CD4-positive, CD25-positive, alpha-beta regulatory T cell (primary cell): ENCODE measurements at regions not wholly inside any gene's neighbourhood (a gene's known extent, or its start where the extent isn't known, plus 50 kb on each side); places are given as distances from the start of the nearest gene placed in this dataset.
A peak's percentile ranks its signal among the peaks of the same experiment; 100 is the strongest.

Experiments used
- ATAC-seq, 2 donors: fragments of 150-1000 bp; cut with Tn5 transposase; one replicate each; pipeline ENCODE4 v1.10.0; 2021; ENCODE audit warnings: low read depth in 2 of 2, moderate number of reproducible peaks in 2 of 2, moderate library complexity in 1 of 2
- DNase-seq, 3 donors: peaks; one replicate each; pipeline versions ENCODE4 v3.0.0 to v3.0.0-alpha.2; 2012 to 2022; ENCODE audit warnings: mixed read lengths in 1 of 3
- H3K27ac ChIP-seq: one replicate; pipeline ENCODE4 v1.7.0; 2013; ENCODE audit warnings: mild to moderate bottlenecking, low read length; ENCODE audit not compliant: insufficient read depth, poor library complexity, severe bottlenecking
- H3K27me3 ChIP-seq: one replicate; pipeline ENCODE4 v1.7.0; 2013; ENCODE audit warnings: low read length; ENCODE audit not compliant: control insufficient read depth, insufficient read depth
- H3K36me3 ChIP-seq: one replicate; pipeline ENCODE4 v1.7.0; 2013; ENCODE audit warnings: mild to moderate bottlenecking, low read length, moderate library complexity; ENCODE audit not compliant: control insufficient read depth, insufficient read depth
- H3K4me1 ChIP-seq: 2 replicates; pipeline ENCODE4 v1.7.0; 2013; ENCODE audit warnings: mild to moderate bottlenecking, low read length; ENCODE audit not compliant: insufficient read depth, control insufficient read depth, poor library complexity, severe bottlenecking
- H3K4me3 ChIP-seq: one replicate; pipeline ENCODE4 v1.7.0; 2013; ENCODE audit warnings: low read depth, mild to moderate bottlenecking, low read length, moderate library complexity
- H3K9me3 ChIP-seq, 2 experiments: 1 replicate in 1 of 2; 2 replicates in 1 of 2; pipeline ENCODE4 v1.7.0; 2013; ENCODE audit warnings: low read length in 2 of 2, mild to moderate bottlenecking in 1 of 2, moderate library complexity in 1 of 2; ENCODE audit not compliant: control insufficient read depth in 2 of 2
- H3K27ac Mint-ChIP-seq, 3 donors: one replicate each; pipeline ENCODE4 v1.8.0; 2020 to 2022; ENCODE audit warnings: mild to moderate bottlenecking in 3 of 3, mixed read lengths in 3 of 3, moderate library complexity in 2 of 3
- H3K27me3 Mint-ChIP-seq: one replicate; pipeline ENCODE4 v1.8.0; 2022; ENCODE audit warnings: mild to moderate bottlenecking, mixed read lengths
- H3K36me3 Mint-ChIP-seq: one replicate; pipeline ENCODE4 v1.8.0; 2020; ENCODE audit warnings: mixed read lengths
- H3K4me1 Mint-ChIP-seq, 4 donors: one replicate each; pipeline ENCODE4 v1.8.0; 2020 to 2022; ENCODE audit warnings: mixed read lengths in 4 of 4, mild to moderate bottlenecking in 1 of 4
- H3K4me3 Mint-ChIP-seq, 4 donors: one replicate each; pipeline ENCODE4 v1.8.0; 2020 to 2022; ENCODE audit warnings: mild to moderate bottlenecking in 4 of 4, mixed read lengths in 4 of 4, moderate library complexity in 3 of 4
- H3K9me3 Mint-ChIP-seq, 7 donors: one replicate each; pipeline ENCODE4 v1.8.0; 2020 to 2022; ENCODE audit warnings: mixed read lengths in 7 of 7, mild to moderate bottlenecking in 3 of 7, moderate library complexity in 2 of 7

- ATAC-seq (no peak), DNase-seq (no peak)
- Mint-ChIP-seq H3K27me3 (no peaks in the 10 kb centered on the region), H3K4me1 (peaks cover 30 to 66% (median 39%) of the 10 kb centered on the region in 4 donors), H3K9me3 (no peaks in the 10 kb centered on the region), H3K4me3 (no peak overlapping the region), H3K27ac (no peak overlapping the region), H3K36me3 (peaks cover 33% of the 10 kb centered on the region)
- H3K9me3 ChIP-seq, result no peaks in the 10 kb centered on the region
- no peak overlapping the region for H3K4me3 ChIP-seq
- H3K27me3 ChIP-seq, result no peaks in the 10 kb centered on the region
- peaks cover 4% of the 10 kb centered on the region for H3K4me1 ChIP-seq
- peaks cover 33% of the 10 kb centered on the region for H3K36me3 ChIP-seq
- H3K27ac ChIP-seq, result no peak overlapping the region
Measured at GRCh38 chr3:141427764-141428163, 59.1 kb upstream of the RASA2 start.

GRCh38 chr3:141429371-141430035, 57.3 kb upstream of the RASA2 start:
- peaks cover 35% of the 10 kb centered on the region for H3K36me3 ChIP-seq
- H3K4me3 ChIP-seq, result no peak overlapping the region
- H3K27ac ChIP-seq, result no peak overlapping the region
- peaks cover 6% of the 10 kb centered on the region for H3K4me1 ChIP-seq
- DNase-seq (no peak), ATAC-seq (no peak)
- H3K9me3 ChIP-seq, result no peaks in the 10 kb centered on the region
- H3K27me3 ChIP-seq, result no peaks in the 10 kb centered on the region
- Mint-ChIP-seq H3K9me3 (no peaks in the 10 kb centered on the region), H3K27ac (peak overlapping the region in 2 of 3 donors; percentile 11 to 94), H3K4me1 (peaks cover 22 to 64% (median 43%) of the 10 kb centered on the region in 4 donors), H3K36me3 (peaks cover 26% of the 10 kb centered on the region), H3K4me3 (no peak overlapping the region), H3K27me3 (no peaks in the 10 kb centered on the region)

GRCh38 chr3:141430316-141430715, 56.5 kb upstream of the RASA2 start:
- Histone ChIP-seq H3K36me3 (peaks cover 38% of the 10 kb centered on the region), H3K27me3 (no peaks in the 10 kb centered on the region), H3K27ac (no peak overlapping the region), H3K4me1 (peaks cover 6% of the 10 kb centered on the region), H3K9me3 (no peaks in the 10 kb centered on the region), H3K4me3 (no peak overlapping the region)
- DNase-seq, result no peak
- Mint-ChIP-seq H3K9me3 (no peaks in the 10 kb centered on the region), H3K4me1 (peaks cover 17 to 59% (median 40%) of the 10 kb centered on the region in 4 donors), H3K27ac (no peak overlapping the region), H3K36me3 (peaks cover 22% of the 10 kb centered on the region), H3K27me3 (no peaks in the 10 kb centered on the region), H3K4me3 (no peak overlapping the region)
- no peak for ATAC-seq

GRCh38 chr3:141431411-141432378, 55.1 kb upstream of the RASA2 start:
- Mint-ChIP-seq H3K4me1 (peaks cover 21 to 54% (median 38%) of the 10 kb centered on the region in 4 donors), H3K36me3 (peaks cover 22% of the 10 kb centered on the region), H3K4me3 (no peak overlapping the region), H3K9me3 (no peaks in the 10 kb centered on the region), H3K27ac (peak overlapping the region in 2 of 3 donors; percentile 19 to 51), H3K27me3 (no peaks in the 10 kb centered on the region)
- no peak overlapping the region for H3K27ac ChIP-seq
- peaks cover 3% of the 10 kb centered on the region for H3K4me1 ChIP-seq
- no peaks in the 10 kb centered on the region for H3K9me3 ChIP-seq
- peaks cover 33% of the 10 kb centered on the region for H3K36me3 ChIP-seq
- no peak overlapping the region for H3K4me3 ChIP-seq
- DNase-seq (no peak), ATAC-seq (no peak)
- H3K27me3 ChIP-seq, result no peaks in the 10 kb centered on the region

GRCh38 chr3:141432904-141433303, 53.9 kb upstream of the RASA2 start:
- H3K27me3 Mint-ChIP-seq, result no peaks in the 10 kb centered on the region
- H3K27ac ChIP-seq, result no peak overlapping the region
- peaks cover 27% of the 10 kb centered on the region for H3K36me3 ChIP-seq
- H3K4me1 Mint-ChIP-seq, result peaks cover 19 to 51% (median 37%) of the 10 kb centered on the region in 4 donors
- H3K4me1 ChIP-seq, result peaks cover 3% of the 10 kb centered on the region
- DNase-seq (no peak), ATAC-seq (no peak)
- peaks cover 22% of the 10 kb centered on the region for H3K36me3 Mint-ChIP-seq
- H3K4me3 Mint-ChIP-seq, result no peak overlapping the region
- no peaks in the 10 kb centered on the region for H3K9me3 ChIP-seq
- no peaks in the 10 kb centered on the region for H3K9me3 Mint-ChIP-seq
- no peak overlapping the region for H3K4me3 ChIP-seq
- no peak overlapping the region for H3K27ac Mint-ChIP-seq
- H3K27me3 ChIP-seq, result no peaks in the 10 kb centered on the region

GRCh38 chr3:141434255-141434654, 52.6 kb upstream of the RASA2 start:
- H3K27me3 Mint-ChIP-seq, result no peaks in the 10 kb centered on the region
- peaks cover 28 to 50% (median 36%) of the 10 kb centered on the region in 4 donors for H3K4me1 Mint-ChIP-seq
- Histone ChIP-seq H3K4me1 (peaks cover 3% of the 10 kb centered on the region), H3K27me3 (no peaks in the 10 kb centered on the region), H3K36me3 (peaks cover 33% of the 10 kb centered on the region), H3K27ac (no peak overlapping the region), H3K4me3 (no peak overlapping the region), H3K9me3 (no peaks in the 10 kb centered on the region)
- H3K9me3 Mint-ChIP-seq, result no peaks in the 10 kb centered on the region
- ATAC-seq (no peak), DNase-seq (no peak)
- peaks cover 24% of the 10 kb centered on the region for H3K36me3 Mint-ChIP-seq
- no peak overlapping the region for H3K4me3 Mint-ChIP-seq
- H3K27ac Mint-ChIP-seq, result peak overlapping the region in 2 of 3 donors; percentile 21 to 92

GRCh38 chr3:141436180-141436579, 50.6 kb upstream of the RASA2 start:
- H3K27ac Mint-ChIP-seq, result peak overlapping the region in 2 of 3 donors; percentile 43 to 74
- Histone ChIP-seq H3K4me3 (no peak overlapping the region), H3K27me3 (no peaks in the 10 kb centered on the region), H3K9me3 (no peaks in the 10 kb centered on the region), H3K36me3 (peaks cover 27% of the 10 kb centered on the region), H3K27ac (no peak overlapping the region), H3K4me1 (peaks cover 17% of the 10 kb centered on the region)
- H3K4me3 Mint-ChIP-seq, result no peak overlapping the region
- peaks cover 41 to 57% (median 46%) of the 10 kb centered on the region in 4 donors for H3K4me1 Mint-ChIP-seq
- H3K36me3 Mint-ChIP-seq, result peaks cover 22% of the 10 kb centered on the region
- no peaks in the 10 kb centered on the region for H3K27me3 Mint-ChIP-seq
- ATAC-seq, result no peak
- no peaks in the 10 kb centered on the region for H3K9me3 Mint-ChIP-seq
- DNase-seq, result no peak
